A673 (cell line): ENCODE measurements at regions not wholly inside any gene's neighbourhood (a gene's known extent, or its start where the extent isn't known, plus 50 kb on each side); places are given as distances from the start of the nearest gene placed in this dataset.

Source experiments
- BruUV-seq: library from RNA; stranded (reverse); fragments of 400-500 nt; replicated peaks from 2 replicates; lab custom pipeline; 2021; lab: Mats Ljungman, UMichigan
- CTCF ChIA-PET: fragments of 300-600 bp; sonication (Branson Sonifier 250); formaldehyde crosslinking; loops from one replicate; lab custom pipeline; 2022; ENCODE audit warnings: antibody characterized with exemption; lab: Charles Lee
- POLR2A ChIA-PET: fragments of 300-600 bp; sonication (Branson Sonifier 250); formaldehyde crosslinking; loops from one replicate; lab custom pipeline; 2022; ENCODE audit warnings: antibody characterized with exemption; ENCODE audit not compliant: low non-redundant PET; lab: Charles Lee
- DNase-seq: peaks from one replicate; pipeline ENCODE4 v3.0.0-alpha.2; 2015; ENCODE audit warnings: low spot score
- H3K27ac ChIP-seq: fragments of 200-600 bp; sonication (generic); 2 replicates; pipeline ENCODE4 v1.5.1; 2016; ENCODE audit warnings: mixed run types, low read depth, mild to moderate bottlenecking, mixed read lengths, antibody characterized with exemption, low read length; ENCODE audit not compliant: poor library complexity, severe bottlenecking
- H3K27me3 ChIP-seq: fragments of 200-600 bp; sonication (generic); replicated peaks from 2 replicates; pipeline ENCODE4 v1.6.1; 2017; ENCODE audit warnings: mixed run types, low read depth, mild to moderate bottlenecking, mixed read lengths, antibody characterized with exemption, low read length; ENCODE audit not compliant: insufficient read depth, poor library complexity
- H3K36me3 ChIP-seq: fragments of 200-600 bp; sonication (generic); 2 replicates; pipeline ENCODE4 v1.6.1; 2016; ENCODE audit warnings: mixed run types, mild to moderate bottlenecking, mixed read lengths, antibody characterized with exemption, low read length; ENCODE audit not compliant: insufficient read depth, poor library complexity, severe bottlenecking
- H3K4me1 ChIP-seq: fragments of 200-600 bp; sonication (generic); 2 replicates; pipeline ENCODE4 v1.6.1; 2017; ENCODE audit warnings: mixed run types, mild to moderate bottlenecking, mixed read lengths, antibody characterized with exemption, low read length; ENCODE audit not compliant: insufficient read depth, poor library complexity, severe bottlenecking
- H3K4me3 ChIP-seq: fragments of 200-600 bp; sonication (generic); 2 replicates; pipeline ENCODE4 v1.5.1; 2016; ENCODE audit warnings: low read depth, mixed run types, mild to moderate bottlenecking, mixed read lengths, low read length; ENCODE audit not compliant: poor library complexity, severe bottlenecking
- H3K9me3 ChIP-seq: fragments of 200-600 bp; sonication (generic); 2 replicates; pipeline ENCODE4 v1.6.1; 2016; ENCODE audit warnings: mixed run types, low read depth, mild to moderate bottlenecking, mixed read lengths, antibody characterized with exemption, low read length; ENCODE audit not compliant: poor library complexity, severe bottlenecking
- CTCF ChIP-seq: fragments of 300-800, 200-600 bp; sonication (generic); conservative IDR thresholded peaks from 2 replicates; pipeline ENCODE4 v1.5.1; 2017; ENCODE audit warnings: low read depth, mild to moderate bottlenecking, antibody characterized with exemption, low read length, moderate library complexity, mixed read lengths
- EZH2 ChIP-seq: fragments of 200-600 bp; sonication (generic); IDR thresholded peaks from 2 replicates; pipeline ENCODE4 v1.6.1; 2017; ENCODE audit warnings: borderline replicate concordance, low read depth, mild to moderate bottlenecking, mixed read lengths, antibody characterized with exemption, low read length; ENCODE audit not compliant: poor library complexity, severe bottlenecking
- intact Hi-C: fragments of 100-400 bp; cut with micrococcal nuclease; formaldehyde crosslinking; loops from one replicate; pipeline ENCODE4 v1.10.0; 2022; ENCODE audit not compliant: unreplicated experiment

- POLR2A ChIA-PET, result no interaction called here
- no peak for DNase-seq
- no peak overlapping the region for H3K27ac ChIP-seq
- H3K9me3 ChIP-seq, result peaks cover 17% of the 10 kb centered on the region
- H3K4me1 ChIP-seq, result no peaks in the 10 kb centered on the region
- no peaks in the 10 kb centered on the region for H3K27me3 ChIP-seq
- CTCF ChIA-PET, result no interaction called here
- intact Hi-C loops, result no loop called here
- TF ChIP-seq CTCF (no peak), EZH2 (no peak)
- BruUV-seq, result no TSS peak
- H3K4me3 ChIP-seq, result no peak overlapping the region
- no peaks in the 10 kb centered on the region for H3K36me3 ChIP-seq
Observed at GRCh38 chr4:23629421-23629820, 260.4 kb downstream of the PPARGC1A start.

- BruUV-seq, result no TSS peak
- H3K36me3 ChIP-seq, result no peaks in the 10 kb centered on the region
- CTCF ChIA-PET, result no interaction called here
- no peaks in the 10 kb centered on the region for H3K4me1 ChIP-seq
- no peaks in the 10 kb centered on the region for H3K9me3 ChIP-seq
- no peak overlapping the region for H3K27ac ChIP-seq
- TF ChIP-seq EZH2 (no peak), CTCF (0 out of 2 replicates have a peak, but pooled peaks have one; percentile 23)
- intact Hi-C loops, result no loop called here
- no peaks in the 10 kb centered on the region for H3K27me3 ChIP-seq
- DNase-seq, result peak; percentile 28
- H3K4me3 ChIP-seq, result no peak overlapping the region
- POLR2A ChIA-PET, result no interaction called here
Observed at GRCh38 chr4:23614284-23614892, 275.5 kb downstream of the PPARGC1A start.

- H3K4me3 ChIP-seq, result no peak overlapping the region
- no peak for DNase-seq
- BruUV-seq, result no TSS peak
- POLR2A ChIA-PET, result no interaction called here
- no peak for TF ChIP-seq EZH2
- TF ChIP-seq CTCF, result no peak
- intact Hi-C loops, result no loop called here
- no peaks in the 10 kb centered on the region for H3K27me3 ChIP-seq
- CTCF ChIA-PET, result no interaction called here
- H3K4me1 ChIP-seq, result no peaks in the 10 kb centered on the region
- H3K36me3 ChIP-seq, result no peaks in the 10 kb centered on the region
- no peaks in the 10 kb centered on the region for H3K9me3 ChIP-seq
- no peak overlapping the region for H3K27ac ChIP-seq
Observed at GRCh38 chr4:23613782-23614181, 276.1 kb downstream of the PPARGC1A start.
